Iris pigment epithelial cell (primary cell): ENCODE measurements at regions not wholly inside any gene's neighbourhood (a gene's known extent, or its start where the extent isn't known, plus 50 kb on each side); places are given as distances from the start of the nearest gene placed in this dataset.

ENCODE experiments used
- DNase-seq: peaks from one replicate; pipeline ENCODE4 v3.0.0-alpha.2; 2011; ENCODE audit warnings: low read depth

GRCh38 chr6:165949324-165949723, 218.3 kb downstream of the TBXT start:
- no peak for DNase-seq

DNA sequence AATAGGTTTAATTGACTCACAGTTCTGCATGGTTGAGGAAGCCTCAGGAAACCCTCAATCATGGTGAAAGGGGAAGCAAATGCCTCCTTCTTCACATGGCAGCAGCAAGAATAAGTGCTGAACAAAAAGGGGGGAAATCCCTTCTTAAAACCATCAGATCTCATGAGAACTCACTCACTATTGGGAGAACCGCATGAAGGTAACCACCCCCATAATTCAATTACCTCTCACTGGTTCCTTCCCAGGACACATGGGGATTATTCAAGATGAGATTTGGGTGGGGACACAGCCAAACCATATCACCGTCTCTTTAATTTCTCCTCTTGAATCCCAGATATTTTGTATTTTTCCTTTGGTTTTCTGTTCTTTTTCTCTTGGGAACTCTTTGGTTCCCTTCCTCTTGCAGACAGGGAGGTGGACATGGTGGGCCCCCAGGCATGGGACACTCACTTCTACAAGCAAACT, 223.6 kb downstream of the TBXT start:
- DNase-seq: no peak

- DNase-seq: no peak
Measured at GRCh38 chr6:165941786-165942185, 225.9 kb downstream of the TBXT start.

- DNase-seq: no peak
Measured at GRCh38 chr6:165941249-165941775, 226.3 kb downstream of the TBXT start.

GRCh38 chr6:165940366-165940765, 227.3 kb downstream of the TBXT start:
- no peak for DNase-seq

GRCh38 chr6:165939601-165940290, 227.9 kb downstream of the TBXT start:
- DNase-seq: no peak

GRCh38 chr6:165939047-165939446, 228.6 kb downstream of the TBXT start:
- no peak for DNase-seq

DNA sequence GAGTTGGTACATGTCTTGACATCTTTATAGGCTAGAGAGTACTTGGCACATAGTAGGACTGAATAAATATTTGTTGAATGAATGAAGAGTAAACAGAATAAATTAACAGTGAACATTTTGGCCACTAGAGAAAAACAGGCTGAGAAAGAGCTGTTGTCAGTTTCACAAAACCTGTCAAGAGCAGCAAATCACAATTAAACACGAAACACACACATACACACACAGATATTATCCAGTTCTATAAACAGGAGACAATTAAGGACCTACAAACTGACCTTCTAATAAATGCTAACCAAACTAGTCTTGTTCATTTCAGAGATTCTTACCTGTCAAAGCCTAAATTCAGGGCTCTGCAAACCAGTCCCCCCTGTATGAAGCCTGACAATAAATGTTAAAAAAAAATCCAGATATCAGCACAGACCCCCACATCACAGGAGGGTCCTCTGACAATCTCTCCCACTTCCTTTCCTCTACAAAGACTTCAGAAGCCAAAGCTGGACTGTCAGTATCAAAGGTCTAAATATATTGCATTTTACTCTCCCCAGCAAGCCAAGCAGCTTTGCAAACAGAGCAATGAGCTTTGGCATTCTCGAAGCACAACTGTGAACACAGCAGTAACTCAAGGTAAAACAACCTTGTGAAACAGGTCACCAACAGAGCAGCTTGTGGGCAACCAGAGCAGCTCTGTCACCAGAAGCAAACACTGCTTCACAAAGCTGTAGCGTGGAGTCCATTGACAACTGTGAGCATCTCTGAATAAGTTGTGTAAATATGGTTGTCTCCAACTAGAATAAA, 229.9 kb downstream of the TBXT start:
- no peak for DNase-seq

GRCh38 chr6:165936660-165937059, 231.0 kb downstream of the TBXT start:
- no peak for DNase-seq

DNA sequence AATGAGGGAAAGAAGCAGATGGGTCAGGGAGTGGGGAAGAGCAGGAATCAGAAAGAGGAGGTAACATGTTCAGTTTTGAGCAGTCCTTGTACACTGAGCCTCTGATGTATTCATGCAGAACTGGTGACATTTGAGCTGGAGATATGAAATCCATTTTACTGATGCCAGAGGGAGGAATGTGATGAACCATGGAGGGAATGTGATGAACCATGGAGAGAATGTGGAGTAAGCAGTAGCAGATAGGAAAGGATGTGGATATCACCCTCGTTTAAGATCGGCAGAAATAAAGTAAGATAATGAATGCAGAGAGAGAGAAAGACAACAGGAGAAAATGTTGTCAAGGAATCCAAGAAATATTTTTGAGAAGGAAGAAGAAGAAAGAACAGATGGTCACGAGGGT, 231.6 kb downstream of the TBXT start:
- DNase-seq: no peak

DNA sequence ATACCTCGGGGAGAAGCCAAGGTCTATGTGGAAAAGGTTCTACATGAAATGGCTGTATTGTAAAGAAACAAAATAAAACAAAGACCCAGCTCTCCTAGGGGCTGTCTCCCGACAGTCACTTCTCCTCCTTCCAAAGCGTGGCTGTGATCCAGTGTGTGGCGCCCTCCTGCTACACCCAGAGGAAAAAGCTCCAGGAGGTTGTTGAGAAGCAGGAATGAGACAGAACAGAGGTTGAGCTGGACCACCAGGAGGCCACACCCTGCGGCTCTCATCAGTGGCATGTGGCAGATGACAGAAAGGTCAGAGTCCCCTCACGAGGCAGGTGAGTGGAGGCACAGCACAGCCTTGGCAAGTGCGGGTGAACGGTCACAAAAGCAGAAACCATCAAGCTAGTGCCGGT, 236.0 kb downstream of the TBXT start:
- DNase-seq: no peak

DNA sequence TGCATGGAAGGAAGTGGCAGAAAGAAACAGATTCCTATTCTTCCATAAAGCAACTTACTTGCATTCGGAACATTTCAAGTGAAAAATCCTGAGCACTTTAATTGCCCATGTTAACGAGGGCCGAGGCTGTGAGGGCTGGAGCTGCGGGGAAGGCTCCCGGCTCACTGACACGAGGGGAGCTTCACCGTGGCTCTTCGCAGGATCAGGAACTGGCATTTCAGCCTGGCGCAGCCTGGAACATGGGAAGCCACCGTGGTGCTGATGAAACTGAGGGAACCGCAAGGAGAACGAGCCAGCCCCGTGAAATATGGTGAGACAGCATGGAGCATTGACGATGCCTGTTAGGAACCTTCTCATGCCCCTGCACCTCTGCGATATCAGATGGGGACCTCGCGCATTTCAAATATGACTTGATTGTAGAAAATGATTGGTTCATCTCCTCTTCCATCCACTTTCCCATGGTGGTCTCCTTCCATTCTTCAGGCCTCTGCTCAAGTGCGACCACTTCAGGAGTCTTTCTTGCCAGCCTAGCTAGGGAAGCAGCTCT, 236.9 kb downstream of the TBXT start:
- no peak for DNase-seq

GRCh38 chr6:165929607-165930006, 238.0 kb downstream of the TBXT start:
- DNase-seq: no peak

- DNase-seq: no peak
Measured at GRCh38 chr6:165926378-165926777, 241.3 kb downstream of the TBXT start.

- DNase-seq: peak; percentile 66
Measured at GRCh38 chr6:165925474-165926156, 242.0 kb downstream of the TBXT start.

DNA sequence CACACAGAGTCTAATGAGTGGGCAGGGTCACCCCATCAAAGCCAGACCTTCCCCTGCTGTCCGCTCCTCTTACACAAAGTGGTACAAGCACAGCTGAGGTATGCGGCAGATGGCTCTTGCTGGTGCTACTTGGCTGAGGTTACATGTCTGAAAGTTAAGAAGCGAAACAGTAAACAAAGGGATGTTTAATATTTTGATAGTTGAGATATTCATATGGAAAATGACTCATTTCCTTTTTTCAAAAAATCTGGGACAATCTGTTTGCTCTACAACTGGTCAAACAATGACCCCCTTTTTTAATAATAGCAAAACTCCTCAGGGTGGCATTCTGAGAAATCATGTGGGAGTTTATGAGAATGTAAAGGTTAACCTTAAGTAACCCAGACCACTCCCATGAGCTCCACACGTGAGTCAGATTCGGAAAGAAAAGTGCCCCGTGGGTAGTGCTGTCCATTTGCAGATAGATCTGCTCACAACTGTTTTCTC, 245.3 kb downstream of the TBXT start:
- peak; percentile 56 for DNase-seq

- peak; percentile 39 for DNase-seq
Measured at GRCh38 chr6:165920896-165921671, 246.6 kb downstream of the TBXT start.

DNA sequence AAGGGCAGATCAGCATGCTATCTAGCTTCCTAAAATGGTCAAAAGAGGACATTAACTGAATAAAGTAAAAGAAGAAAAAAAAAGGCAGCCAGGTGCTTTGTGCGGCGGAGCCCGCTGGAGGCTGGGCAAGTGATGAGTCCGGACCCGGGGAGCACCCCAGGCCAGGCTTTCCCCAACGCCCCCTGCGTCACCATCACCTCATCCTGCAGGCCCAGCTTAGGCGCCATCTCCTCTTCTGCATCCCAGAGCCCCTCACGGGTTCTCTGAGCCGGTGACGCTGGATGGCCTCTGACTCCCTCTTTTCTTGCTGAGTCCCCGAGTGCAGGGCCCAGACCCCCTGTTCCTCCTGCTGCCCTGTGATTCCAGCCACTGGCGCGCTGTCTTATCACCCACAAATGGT, 250.1 kb downstream of the TBXT start:
- DNase-seq: no peak

DNA sequence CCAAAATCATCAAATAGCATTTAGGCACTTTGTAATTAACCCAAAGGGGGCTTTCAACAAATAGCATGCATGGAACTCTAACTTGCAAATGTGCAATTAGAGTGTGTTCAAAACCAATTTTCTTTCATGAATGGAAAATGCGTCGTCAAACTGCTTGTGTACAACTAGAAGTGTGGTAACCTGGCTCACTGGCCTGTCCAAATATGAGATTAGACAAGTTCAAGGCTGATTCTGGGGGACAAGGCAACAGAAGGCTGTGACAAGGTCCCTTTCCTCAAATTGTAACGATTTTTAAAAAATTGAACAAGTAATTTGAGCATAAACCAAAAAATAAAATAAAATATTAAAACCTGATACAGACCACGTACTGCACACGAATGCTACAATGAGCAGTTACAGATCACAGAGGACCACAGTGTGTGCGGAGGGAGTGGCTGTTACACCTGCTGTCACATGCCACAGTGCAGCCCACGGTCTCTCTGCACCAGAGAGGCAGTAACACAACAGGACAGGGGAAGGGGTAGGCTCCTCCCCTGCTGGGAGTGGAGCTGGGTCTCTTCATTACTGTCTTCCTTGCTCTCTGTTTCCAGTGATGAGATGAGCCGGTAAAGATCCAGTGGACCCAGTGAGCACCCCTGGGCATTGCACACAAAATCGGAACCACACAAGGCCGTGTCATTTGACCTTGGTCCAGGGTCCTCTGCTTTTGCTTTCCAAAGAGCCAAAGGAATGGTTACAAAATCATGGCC, 252.2 kb upstream of the PDE10A start:
- no peak for DNase-seq

- no peak for DNase-seq
Measured at GRCh38 chr6:165913676-165914570, 250.9 kb upstream of the PDE10A start.
